ENCODE measurements at regions not wholly inside any gene's neighbourhood (a gene's known extent, or its start where the extent isn't known, plus 50 kb on each side); places are given as distances from the start of the nearest gene placed in this dataset.

DNA sequence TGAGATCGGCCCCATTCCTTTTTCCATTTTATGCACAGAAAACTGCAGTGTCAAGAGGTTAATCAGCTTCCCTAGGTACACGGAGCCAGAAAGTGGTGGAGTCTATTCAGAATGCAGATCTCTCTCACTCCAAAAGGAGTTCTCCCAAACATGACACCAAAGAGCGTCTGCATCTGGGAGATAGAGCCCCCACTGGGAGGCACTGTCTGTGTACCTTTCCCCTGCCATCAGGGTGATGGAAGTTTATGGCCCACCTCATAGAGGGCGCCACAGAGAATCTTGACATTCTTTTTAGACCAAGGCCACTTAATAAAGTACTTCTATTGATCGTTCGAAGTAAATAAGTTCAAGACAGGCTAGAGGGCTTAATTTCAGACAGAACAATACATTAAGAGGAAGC is 493.7 kb upstream of the ERCC4 start:
- DNase-seq (ENCODE audit: low read depth) = no peak
- TF ChIP-seq, protein P1, sequence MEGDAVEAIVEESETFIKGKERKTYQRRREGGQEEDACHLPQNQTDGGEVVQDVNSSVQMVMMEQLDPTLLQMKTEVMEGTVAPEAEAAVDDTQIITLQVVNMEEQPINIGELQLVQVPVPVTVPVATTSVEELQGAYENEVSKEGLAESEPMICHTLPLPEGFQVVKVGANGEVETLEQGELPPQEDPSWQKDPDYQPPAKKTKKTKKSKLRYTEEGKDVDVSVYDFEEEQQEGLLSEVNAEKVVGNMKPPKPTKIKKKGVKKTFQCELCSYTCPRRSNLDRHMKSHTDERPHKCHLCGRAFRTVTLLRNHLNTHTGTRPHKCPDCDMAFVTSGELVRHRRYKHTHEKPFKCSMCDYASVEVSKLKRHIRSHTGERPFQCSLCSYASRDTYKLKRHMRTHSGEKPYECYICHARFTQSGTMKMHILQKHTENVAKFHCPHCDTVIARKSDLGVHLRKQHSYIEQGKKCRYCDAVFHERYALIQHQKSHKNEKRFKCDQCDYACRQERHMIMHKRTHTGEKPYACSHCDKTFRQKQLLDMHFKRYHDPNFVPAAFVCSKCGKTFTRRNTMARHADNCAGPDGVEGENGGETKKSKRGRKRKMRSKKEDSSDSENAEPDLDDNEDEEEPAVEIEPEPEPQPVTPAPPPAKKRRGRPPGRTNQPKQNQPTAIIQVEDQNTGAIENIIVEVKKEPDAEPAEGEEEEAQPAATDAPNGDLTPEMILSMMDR (IDR thresholded peaks at IDR 0.05; ENCODE audit: control insufficient read depth, extremely low read depth, insufficient read depth) = 0 out of 2 replicates have a peak, but pooled peaks have one; percentile 13
- H3K4me3 ChIP-seq (ENCODE audit: low read depth, low read length) = no peak overlapping the region

DNA sequence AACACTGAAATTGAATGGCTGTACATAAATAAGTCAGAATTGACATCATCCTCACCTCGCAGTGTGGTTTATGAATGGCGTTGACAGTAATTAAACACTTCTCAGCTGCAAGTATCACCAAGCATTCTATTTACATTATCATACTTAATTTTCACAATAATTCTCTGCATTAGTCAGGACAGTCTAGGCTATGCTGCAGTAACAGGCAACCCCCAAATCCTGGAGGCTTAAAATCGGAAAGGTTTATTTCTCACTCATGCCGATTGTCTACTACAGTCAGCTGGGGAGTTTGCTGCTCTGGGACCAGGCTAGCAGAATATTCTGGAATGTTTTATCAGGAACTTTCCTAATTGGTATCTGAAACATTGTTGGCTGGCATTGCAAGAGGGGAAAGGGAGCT is 493.2 kb upstream of the ERCC4 start:
- TF ChIP-seq, protein P1 (IDR thresholded peaks at IDR 0.05; ENCODE audit: control insufficient read depth, extremely low read depth, insufficient read depth) = no peak
- no peak overlapping the region for H3K4me3 ChIP-seq (ENCODE audit: low read depth, low read length)
- DNase-seq (ENCODE audit: low read depth) = no peak

DNA sequence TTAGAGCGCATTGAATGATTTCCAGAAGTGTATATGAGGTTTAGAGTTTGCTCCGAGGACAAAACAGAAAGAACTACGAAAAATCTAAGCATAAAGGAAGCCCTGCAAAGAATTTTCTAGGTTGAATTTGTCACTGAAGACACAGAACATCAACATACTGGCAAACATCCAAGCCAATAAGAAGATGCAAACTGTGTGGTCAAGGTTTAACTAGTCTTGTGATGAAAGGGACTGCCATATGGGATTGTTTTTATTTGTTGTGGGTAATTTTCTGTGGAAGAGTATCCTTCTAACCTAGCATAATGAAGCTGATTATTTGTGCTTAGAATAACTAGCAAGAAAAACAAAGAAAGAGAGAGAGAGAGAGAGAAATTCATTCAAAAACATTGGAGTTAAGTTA is 492.0 kb upstream of the ERCC4 start:
- H3K4me3 ChIP-seq (ENCODE audit: low read depth, low read length) = no peak overlapping the region
- DNase-seq (ENCODE audit: low read depth) = no peak
- TF ChIP-seq, protein P1 (IDR thresholded peaks at IDR 0.05; ENCODE audit: control insufficient read depth, extremely low read depth, insufficient read depth) = no peak

DNA sequence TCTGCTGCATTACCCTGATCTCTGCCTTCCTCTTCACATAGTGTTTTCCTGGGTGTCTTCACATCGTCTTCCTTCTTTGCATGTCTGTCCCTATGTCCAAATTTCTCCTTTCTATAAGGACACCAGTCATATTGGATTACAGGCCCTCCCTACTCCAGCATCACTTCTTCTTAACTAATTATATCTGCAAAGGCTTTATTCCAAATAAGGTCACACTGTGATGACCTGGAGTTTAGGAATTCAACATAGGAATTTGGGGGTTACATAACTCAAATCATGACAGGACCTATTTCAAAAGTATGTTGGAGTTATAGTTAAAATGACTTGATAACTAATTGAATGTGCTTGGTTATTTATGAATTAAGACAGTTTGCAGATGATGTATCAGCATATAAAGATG is 490.5 kb upstream of the ERCC4 start:
- H3K4me3 ChIP-seq (ENCODE audit: low read depth, low read length) = no peak overlapping the region
- TF ChIP-seq, protein P1 (IDR thresholded peaks at IDR 0.05; ENCODE audit: control insufficient read depth, extremely low read depth, insufficient read depth) = no peak
- DNase-seq (ENCODE audit: low read depth) = no peak

DNA sequence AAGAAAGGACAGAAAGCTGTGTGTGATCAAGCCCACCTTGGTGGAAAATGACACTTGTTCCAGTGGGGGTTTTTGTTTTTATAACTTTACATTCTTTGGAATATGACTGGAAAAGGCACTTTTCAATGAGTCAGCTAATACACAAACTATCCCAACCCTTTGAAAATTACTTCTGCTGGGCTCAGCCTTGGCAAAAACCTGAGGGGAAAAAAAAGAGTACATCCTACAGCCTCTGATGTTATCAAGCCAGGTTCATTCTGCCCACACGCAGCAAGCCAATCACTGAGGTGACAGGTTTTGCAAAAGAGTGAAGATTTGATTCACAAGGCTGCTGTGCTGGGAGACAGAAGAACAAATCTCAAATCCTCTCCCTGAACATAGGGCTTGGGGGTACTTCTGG is 484.5 kb upstream of the ERCC4 start:
- no peak for DNase-seq (ENCODE audit: low read depth)
- TF ChIP-seq, protein P1 (IDR thresholded peaks at IDR 0.05; ENCODE audit: control insufficient read depth, extremely low read depth, insufficient read depth) = no peak
- no peak overlapping the region for H3K4me3 ChIP-seq (ENCODE audit: low read depth, low read length)

DNA sequence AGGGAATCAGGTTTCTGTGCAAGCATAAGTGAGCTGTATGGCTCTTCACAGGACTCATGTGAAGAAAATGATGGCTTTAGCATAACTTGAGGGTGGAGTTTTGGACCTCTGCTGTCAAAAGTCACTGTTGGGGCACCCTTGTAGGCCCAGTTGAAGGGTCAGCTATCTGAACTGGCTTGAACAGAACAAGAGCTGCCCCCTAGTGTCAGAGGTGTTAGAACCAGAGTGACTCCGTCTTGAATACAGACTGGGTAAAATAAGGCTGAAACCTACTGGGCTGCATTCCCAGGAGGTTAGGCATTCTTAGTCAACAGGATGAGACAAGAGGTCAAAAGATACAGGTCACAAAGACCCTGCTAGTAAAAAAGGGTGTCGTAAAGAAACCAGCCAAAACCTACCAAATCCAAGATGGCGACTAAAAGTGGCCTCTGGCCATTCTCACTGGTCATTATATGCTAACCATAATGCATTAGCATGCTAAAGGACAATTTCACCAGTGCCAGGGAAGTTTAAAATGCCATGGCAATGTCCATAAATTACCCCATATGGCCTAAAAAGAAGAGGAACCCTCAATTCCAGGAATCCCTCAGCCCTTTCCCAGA is 484.0 kb upstream of the ERCC4 start:
- TF ChIP-seq, protein P1 (IDR thresholded peaks at IDR 0.05; ENCODE audit: control insufficient read depth, extremely low read depth, insufficient read depth) = no peak

More for the DNA sequence above, 484.0 kb upstream of the ERCC4 start:
- H3K4me3 ChIP-seq (ENCODE audit: low read depth, low read length) = no peak overlapping the region
- no peak for DNase-seq (ENCODE audit: low read depth)
